CD4-positive, alpha-beta T cell treated with Interleukin-17A for 4 hours (primary cell): ENCODE measurements at regions not wholly inside any gene's neighbourhood (a gene's known extent, or its start where the extent isn't known, plus 50 kb on each side); places are given as distances from the start of the nearest gene placed in this dataset.

Experiments
- DNase-seq: peaks from one replicate; pipeline ENCODE4 v3.0.0-alpha.2; 2020; ENCODE audit warnings: mixed read lengths

- DNase-seq = no peak
These were observed 194.4 kb upstream of the RNF32 start for GRCh38 chr7:156445997-156446761.

- DNase-seq = no peak
These were observed 198.1 kb upstream of the RNF32 start for GRCh38 chr7:156442516-156442915.

GRCh38 chr7:156440456-156440855 lies 200.1 kb upstream of the RNF32 start:
- no peak for DNase-seq

- no peak for DNase-seq
These were observed 202.6 kb upstream of the RNF32 start for GRCh38 chr7:156438011-156438410.

GRCh38 chr7:156437021-156437614 lies 203.5 kb upstream of the RNF32 start:
- no peak for DNase-seq

- no peak for DNase-seq
These were observed 204.9 kb upstream of the RNF32 start for GRCh38 chr7:156435486-156436231.

GRCh38 chr7:156434706-156435105 lies 205.9 kb upstream of the RNF32 start:
- no peak for DNase-seq

GRCh38 chr7:156432018-156432417 lies 208.6 kb upstream of the RNF32 start:
- DNase-seq = no peak

- no peak for DNase-seq
These were observed 210.5 kb upstream of the RNF32 start for GRCh38 chr7:156430109-156430508.

- DNase-seq = no peak
These were observed 211.1 kb upstream of the RNF32 start for GRCh38 chr7:156429514-156429913.

- no peak for DNase-seq
These were observed 216.7 kb upstream of the RNF32 start for GRCh38 chr7:156423876-156424275.

GRCh38 chr7:156420496-156420895 lies 220.1 kb upstream of the RNF32 start:
- DNase-seq = no peak

- no peak for DNase-seq
These were observed 220.8 kb upstream of the RNF32 start for GRCh38 chr7:156419782-156420181.

- no peak for DNase-seq
These were observed 238.3 kb upstream of the RNF32 start for GRCh38 chr7:156402255-156402654.

- DNase-seq = no peak
These were observed 239.0 kb upstream of the RNF32 start for GRCh38 chr7:156401617-156402016.

- DNase-seq = no peak
These were observed 240.5 kb upstream of the RNF32 start for GRCh38 chr7:156400046-156400445.

- no peak for DNase-seq
These were observed 243.3 kb upstream of the RNF32 start for GRCh38 chr7:156397249-156397648.

GRCh38 chr7:156389116-156389692 lies 251.4 kb upstream of the RNF32 start:
- no peak for DNase-seq

GRCh38 chr7:156386097-156386496 lies 254.5 kb upstream of the RNF32 start:
- DNase-seq = no peak

- no peak for DNase-seq
These were observed 255.9 kb upstream of the RNF32 start for GRCh38 chr7:156384706-156385105.

- no peak for DNase-seq
These were observed 257.0 kb upstream of the RNF32 start for GRCh38 chr7:156383526-156383925.

- no peak for DNase-seq
These were observed 260.3 kb upstream of the RNF32 start for GRCh38 chr7:156380261-156380660.

- DNase-seq = no peak
These were observed 261.1 kb upstream of the RNF32 start for GRCh38 chr7:156379324-156380070.
